IPS DF 19.7 (cell line): ENCODE measurements at regions not wholly inside any gene's neighbourhood (a gene's known extent, or its start where the extent isn't known, plus 50 kb on each side); places are given as distances from the start of the nearest gene placed in this dataset.
A peak's percentile ranks its signal among the peaks of the same experiment; 100 is the strongest.
"Not testable (repeated sequence)": the region's sequence is repeated elsewhere in the genome, so short reads cannot be mapped to it uniquely, and the experiment has no call there.

Experiments used
- DNase-seq: peaks from one replicate; pipeline ENCODE4 v3.0.0-alpha.2; 2013; ENCODE audit warnings: low read depth, low spot score

DNA sequence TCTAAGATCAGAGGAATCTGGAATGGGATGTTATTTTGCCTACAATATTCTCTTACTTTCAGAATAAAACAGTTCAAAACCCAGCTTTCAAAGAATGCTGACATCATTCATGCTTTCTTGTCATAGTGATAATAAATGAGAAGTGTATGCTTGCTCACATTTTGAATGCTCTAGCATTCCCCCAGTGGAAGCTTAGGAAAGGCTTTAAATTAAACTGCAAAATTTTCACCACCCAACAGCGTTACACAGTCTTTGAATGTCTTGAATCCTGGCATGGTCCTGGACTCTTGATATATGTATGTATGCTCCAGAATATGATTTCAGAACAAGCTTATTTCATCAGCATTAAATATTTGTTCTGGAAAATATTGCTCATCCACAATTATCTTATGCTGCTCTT, 964.3 kb upstream of the NUDT12 start:
- no peak for DNase-seq

DNA sequence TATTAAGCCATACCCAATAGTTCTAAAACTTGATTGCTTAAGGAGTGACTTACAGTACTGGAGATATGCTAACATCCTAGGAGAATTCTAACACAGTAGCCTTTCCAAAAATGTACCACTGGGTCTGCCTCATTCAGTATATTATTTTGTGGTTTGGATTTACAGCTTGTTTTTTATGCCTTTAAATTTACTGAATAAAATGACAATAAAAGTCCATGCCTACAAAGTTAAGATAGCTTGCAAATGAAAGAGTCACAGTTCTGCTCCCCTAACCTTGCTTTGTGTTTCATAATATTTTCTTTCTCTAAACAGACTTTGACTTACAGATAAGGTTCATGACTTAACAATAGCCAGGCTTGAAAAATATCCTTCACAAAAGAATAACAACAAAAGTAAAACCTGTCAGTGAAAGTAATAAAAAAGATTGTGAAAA, 951.1 kb upstream of the NUDT12 start:
- no peak for DNase-seq

DNA sequence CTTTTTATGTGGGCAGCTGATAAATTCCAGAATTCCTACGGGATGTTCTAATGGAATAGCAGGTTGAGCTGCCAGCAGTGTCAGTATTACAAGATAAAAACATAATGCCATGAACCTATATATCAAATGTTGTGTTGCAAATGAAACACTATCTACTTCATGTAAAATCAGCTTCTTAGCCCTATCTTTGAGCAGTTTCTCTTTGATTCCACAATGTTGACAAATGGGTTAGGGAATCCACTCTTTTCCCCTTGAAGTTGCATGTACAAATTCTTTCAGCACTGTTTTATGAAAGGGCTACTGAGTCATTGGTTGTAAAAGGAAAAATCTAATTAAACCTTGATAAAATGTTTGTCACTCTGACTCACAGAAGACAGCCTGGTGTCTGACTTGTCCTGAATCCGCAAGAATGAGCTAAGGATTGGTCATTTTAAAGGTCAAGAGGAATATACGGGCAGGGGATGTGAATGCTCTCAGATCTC, 950.6 kb upstream of the NUDT12 start:
- no peak for DNase-seq

DNA sequence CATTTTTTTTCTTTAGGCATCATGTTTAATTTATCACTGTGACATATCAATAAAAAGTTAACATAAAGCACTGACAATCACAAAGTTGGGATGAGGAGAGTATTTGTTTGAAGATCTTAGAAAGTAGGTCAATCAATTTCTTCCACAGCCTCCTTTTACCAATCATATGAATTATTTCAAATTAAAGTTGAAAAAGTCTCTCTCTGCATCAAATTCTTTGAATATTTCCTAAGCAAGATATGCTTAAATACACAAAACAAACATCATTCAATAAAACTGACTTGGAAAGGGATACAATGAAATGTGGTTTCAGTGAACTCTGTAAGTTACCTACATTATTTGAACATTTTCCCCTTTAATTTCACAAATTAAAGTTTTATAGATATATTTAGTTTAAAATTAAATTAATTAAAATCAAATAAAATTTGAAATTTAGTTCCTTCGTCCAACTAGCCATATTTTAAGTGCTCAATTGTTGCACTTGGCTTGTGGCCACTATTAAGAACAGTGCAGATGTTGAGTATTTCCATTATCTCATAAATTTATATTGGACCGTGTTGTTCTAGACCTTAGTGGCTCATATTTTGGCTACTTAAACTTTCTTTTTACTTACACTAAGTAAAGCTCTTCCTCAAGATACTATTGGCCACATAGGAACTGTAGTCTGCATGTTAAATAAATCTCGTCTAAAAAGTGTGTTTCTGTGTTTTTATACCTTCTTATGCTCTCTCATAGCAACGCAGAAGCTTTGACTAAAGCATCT, 949.7 kb upstream of the NUDT12 start:
- no peak for DNase-seq

DNA sequence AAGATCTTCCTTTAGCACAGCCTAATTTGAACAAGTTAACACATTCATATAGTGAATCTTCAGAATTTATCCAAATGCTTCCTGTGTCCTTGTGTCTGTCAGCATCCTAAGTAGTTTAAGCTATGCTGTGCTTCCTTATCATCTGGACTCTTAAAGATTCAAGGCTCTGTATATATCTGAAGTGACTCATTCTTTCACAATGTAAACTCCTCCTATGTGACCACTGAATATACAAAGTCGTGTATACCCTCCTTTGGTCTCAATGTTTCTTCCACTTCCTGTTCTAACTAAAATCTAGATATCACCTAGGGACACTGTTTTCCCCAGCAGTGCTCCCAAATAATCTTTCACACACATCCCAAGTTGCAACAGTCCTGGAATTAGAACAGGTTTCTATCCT, 935.7 kb upstream of the NUDT12 start:
- no peak for DNase-seq

DNA sequence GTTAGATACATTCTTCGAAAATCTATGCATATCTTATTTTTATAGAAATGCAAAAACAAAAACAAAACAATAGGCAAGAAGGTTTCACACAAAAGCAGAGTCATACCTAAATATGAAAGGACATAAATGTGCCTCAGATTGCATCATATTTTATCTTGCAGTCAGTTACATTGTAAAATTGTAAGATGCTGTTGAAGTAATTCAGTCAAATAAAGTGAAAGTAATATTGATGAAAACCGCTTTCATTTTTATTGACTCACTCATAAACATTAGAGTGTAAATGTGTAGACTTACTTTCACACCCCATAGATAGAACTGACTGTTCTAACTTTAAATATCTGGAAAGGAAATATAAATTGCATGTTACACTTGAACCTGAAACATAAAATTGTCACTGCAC, 931.5 kb upstream of the NUDT12 start:
- no peak for DNase-seq

DNA sequence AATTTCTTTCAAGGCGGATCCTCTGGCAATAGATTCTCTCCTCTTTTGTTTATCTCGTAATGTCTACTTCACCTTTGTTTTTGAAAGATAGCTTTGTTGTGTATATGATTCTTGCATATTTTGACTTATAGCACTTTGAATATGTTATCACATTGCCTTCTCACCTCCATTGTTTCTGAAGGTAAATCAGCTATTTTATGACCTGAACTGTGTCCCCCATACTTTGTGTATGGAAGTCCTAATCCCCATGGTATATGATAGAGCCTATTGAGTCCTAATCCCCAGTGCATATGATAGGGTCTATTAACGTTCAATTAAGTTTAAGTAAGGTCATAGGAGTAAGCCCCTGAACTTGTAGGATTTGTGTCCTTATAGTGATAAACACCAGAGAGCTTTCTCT, 910.2 kb upstream of the NUDT12 start:
- DNase-seq, result no peak

DNA sequence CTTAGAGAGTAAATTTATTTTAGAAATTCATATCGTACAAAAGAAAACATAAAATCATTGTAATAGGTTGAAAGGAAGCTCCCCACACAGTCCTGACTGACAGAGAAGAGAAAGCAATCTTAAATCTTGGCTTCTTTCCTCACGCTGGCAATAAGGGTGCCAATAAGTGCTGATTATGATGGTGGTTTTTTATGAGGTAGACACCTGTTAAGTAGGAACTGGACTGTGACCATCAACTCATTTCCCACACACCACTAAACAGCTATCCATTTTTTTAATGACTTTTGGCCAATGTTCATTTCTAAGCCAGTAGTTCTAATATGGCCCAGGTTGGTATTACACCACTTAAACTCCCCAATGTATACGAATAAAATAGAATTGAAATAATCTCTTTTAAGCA, 893.5 kb upstream of the NUDT12 start:
- no peak for DNase-seq

DNA sequence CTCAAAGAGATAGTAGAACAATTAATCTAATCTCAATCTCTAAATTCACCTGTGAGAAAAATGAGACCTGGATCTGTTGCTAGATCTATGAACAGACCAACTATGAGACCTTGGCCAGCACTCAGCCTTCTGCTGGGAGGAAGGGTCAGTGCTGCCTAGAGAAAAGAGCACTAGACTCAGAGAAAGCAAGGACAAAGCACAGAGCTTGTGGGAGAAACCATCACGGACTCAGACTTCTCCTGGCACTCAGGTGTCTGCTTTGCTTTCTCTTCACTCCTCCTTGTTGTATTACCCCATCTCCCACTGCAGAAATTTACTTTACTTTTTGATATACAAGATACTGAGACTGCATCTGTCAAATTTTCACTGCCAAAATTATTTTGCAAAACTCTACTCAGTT, 890.0 kb upstream of the NUDT12 start:
- no peak for DNase-seq

DNA sequence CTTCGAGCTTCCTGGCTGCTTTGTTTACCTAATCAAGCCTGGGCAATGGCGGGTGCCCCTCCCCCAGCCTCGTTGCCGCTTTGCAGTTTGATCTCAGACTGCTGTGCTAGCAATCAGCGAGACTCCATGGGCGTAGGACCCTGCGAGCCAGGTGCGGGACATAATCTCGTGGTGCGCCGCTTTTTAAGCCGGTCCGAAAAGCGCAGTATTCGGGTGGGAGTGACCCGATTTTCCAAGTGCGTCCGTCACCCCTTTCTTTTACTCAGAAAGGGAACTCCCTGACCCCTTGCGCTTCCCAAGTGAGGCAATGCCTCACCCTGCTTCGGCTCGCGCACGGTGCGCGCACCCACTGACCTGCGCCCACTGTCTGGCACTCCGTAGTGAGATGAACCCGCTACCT, 889.3 kb upstream of the NUDT12 start:
- DNase-seq, result not testable (repeated sequence)

DNA sequence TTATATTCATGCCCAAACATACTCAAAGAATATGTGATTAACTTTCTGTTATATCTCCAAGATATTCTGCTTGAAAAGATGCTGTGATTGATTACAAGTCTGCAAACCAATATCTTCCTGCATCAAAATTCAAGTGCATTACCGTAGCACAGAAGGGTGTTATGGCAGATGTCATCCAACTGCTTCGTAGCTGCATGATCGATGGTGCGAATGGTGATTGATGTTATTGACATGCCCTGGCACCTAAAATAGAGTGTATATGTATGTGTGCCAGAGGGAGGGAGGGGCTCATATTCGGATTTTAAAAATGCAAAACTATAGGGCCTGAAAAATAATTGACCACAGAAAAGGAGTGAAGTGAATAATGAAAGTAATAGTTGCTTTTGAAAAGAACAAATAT, 882.1 kb upstream of the NUDT12 start:
- DNase-seq, result no peak

DNA sequence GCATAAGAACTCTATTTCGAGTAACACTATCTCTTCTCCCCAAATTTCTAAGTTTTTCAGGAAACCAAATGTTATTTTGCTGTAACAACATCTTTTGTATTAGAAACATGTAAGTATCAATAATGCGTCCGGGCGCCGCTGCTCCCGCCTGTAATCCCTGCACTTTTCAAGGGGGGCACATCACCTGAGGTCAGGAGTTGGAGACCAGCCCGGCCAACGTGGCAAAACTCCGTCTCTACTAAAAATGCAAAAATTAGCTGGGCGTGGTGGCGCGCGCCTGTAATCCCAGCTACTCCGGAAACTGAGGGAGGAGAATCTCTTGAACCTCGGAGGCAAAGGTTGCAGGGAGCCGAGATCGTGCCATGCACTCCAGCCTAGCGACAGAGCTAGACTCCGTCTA, 881.1 kb upstream of the NUDT12 start:
- DNase-seq, result no peak

DNA sequence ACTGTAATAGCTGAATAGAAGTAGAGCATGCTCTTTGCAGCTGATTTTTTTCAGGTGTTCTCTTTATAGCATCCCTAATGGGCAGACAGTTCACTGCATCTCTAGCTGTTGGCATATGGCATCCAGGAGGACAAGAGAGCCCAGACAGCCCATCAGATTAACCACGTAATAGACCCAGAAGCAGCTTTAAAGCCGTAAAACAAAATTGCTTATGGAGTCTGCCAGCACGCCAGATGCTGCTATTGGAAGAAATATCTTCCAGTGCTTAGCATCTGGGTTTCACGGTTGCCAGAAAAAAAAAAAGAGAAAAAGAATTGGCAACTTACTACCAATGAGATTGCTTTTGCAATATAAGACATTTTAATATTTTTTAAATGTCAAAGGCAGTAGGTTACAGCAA, 869.4 kb upstream of the NUDT12 start:
- DNase-seq, result no peak

DNA sequence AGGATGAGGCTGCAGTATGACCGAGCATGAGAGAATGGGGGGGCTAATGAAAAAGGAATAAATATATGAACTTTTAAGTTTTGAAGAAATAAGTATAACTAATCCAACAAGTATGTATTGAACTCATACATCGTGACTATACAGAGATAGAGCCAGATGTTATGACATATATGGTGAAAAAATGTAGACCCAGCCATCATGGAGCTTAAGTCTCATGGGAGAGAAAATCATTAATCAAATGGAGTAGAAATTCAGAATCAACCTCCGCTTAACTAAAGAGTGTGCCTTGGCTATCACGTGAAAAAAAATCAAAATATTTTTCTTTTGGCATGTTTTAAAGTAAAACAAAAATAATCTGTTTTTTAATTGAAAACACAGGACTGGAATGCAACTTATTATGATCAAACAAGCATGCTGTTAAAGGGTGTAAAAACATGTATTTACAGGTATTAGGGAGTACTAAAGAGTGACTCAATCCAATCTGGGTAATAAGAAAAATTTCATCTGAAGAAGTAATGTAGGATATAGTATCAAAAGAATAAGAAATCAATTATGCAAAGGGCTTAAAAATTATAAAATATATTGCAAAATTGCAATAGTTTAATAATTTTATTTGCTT, 868.5 kb upstream of the NUDT12 start:
- no peak for DNase-seq

DNA sequence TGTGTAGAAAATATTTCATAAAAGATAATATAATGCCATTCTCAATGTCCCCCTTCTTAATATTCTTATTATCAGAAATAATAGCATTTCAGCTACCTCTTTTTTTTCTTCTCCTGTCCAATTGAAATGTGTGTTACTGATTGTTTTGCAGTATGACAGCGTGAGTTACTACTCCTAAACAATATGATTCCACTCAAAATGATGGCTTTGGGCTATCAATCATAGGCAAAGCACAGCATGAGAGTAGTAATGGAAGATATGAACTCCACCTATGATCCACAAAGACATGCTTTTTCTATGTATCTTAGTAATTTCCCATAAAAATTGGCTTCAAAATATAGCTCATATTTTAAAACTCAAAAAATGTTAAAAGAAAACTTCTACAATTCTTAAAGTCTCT, 867.3 kb upstream of the NUDT12 start:
- no peak for DNase-seq

DNA sequence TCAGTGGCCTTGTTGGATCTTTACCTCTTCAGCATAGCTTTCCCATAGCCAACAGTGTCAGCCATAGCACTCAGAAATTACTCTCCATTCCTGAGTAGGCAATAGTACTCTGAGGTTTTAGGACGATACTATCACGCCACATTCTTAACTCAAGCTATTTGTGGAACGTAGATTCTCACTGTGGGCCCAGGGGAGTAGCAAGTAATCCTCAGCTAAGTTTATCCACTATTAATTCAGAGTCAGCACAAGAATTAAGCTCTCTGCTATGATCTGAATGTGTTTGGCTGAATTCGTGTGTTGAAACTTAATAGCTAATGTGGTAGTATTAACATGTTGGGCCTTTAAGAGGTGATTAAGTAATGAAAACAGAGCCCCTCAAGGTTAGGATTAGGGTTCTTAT, 858.8 kb upstream of the NUDT12 start:
- DNase-seq, result no peak

DNA sequence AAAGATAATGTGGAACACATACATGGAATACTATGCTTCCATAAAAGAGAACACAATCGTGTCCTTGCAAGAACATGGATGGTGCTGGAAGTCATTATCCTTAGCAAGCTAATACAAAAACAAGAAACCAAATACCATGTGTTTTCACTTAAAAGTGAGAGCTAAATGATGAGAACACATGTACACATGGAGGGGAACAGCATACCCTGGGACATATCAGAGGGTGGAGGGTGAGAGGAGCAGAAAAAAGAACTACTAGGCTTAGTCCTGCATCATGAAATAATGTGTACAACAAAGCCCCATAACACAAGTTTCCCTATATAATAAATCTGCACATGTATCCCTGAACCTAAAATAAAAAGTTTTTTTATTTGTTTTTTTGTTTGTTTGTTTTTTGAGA, 855.5 kb upstream of the NUDT12 start:
- no peak for DNase-seq

DNA sequence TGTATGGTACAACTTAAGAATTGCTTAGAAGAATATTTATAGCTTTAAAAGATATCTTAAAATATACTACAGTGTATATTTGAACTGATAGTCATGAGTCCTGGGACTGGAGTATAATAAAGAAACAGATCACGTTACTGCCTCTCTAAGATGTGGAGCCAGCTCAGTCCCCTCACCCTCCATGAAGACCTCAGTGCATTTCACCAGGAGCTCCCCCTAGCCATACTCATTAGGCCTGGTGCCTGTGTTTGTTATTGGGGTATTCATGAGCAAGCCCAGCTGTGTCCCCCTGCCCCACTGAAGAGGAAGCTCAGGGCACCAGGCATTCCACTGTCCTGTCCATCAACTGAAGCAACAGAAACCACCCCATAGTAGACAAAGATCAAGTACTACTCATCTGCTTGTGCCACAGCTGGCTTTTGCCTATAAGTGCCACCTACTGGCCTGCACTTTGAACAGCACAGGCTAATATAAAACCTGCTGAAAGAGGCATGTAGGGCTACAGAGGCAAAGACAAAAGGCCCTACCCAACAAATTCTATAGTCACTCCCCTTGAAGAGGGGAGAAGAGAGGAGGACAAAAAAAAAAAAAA, 850.2 kb upstream of the NUDT12 start:
- peak; percentile 50 for DNase-seq

DNA sequence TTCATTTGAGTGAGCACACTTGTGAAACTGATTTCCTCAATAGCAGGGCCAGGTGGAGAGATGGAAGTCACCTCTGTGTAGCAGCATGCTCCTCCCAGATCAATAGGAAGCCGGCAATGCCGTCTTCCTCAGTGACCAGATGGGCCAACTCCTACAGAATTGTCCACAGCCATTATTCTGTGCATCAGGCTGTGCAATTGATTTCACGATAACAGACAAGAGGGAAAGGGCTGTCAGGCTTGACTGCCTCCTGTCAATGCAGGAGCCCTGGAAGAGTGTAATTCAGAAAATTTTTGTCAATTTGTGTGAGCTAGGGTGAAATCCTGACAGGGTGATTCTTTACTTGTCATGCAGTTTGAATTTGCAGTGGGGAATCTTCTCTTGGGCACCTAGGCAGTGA, 838.4 kb upstream of the NUDT12 start:
- no peak for DNase-seq

DNA sequence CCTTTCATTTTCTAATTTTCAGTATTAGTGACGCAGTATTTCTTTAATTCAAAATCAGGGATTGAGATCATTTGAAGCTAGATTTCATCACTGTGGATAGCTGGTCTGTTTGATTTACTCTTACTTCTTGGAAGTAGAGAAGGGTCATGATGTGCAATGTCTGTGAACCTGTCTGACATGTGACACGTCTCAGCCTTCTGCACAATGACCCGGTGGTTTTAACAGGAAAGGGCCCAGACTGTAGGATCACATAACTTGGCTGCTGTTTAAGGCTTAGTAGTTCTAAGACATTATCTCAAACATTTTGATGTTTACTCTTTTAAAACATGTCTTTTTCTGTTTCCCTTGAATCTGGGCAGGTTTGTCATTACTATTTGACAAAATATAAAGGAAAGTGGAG, 823.3 kb upstream of the NUDT12 start:
- DNase-seq, result no peak

DNA sequence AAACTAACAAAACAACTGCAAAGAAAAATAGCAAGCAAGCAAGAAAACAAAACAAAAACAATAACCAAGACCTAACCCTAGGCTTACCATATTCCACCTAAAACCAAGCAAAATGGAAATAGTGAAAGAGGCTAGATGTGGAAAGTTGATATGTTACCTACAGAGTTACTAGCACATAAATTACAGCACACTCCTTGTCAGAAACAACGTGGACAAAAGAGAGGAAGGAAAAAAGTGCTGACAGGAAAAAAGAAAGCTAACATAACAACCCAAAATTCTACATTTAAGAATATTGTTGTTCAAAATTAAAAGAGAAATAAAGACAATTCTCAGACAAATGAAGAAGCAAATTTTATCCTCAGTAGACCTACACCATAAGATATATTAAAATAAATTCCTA, 812.8 kb upstream of the NUDT12 start:
- DNase-seq, result no peak

DNA sequence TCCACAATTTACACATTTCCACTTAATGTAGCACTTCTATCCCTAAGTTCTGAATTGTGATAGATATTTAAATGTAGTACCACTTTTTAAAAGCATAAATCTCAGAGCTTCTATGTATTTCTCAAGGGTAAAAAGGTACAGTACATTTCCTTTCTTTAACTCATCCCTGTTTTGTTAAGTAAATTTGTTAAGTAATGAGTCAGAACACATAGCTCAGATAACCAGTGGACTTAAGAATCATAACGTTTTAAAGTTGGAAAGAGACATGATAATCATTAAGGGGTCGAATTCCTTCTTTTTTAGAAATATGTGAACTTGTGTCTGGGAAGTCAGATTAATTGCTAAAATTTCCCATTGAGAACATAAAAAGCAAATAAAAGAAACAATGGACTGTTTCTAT, 810.2 kb upstream of the NUDT12 start:
- DNase-seq, result no peak

DNA sequence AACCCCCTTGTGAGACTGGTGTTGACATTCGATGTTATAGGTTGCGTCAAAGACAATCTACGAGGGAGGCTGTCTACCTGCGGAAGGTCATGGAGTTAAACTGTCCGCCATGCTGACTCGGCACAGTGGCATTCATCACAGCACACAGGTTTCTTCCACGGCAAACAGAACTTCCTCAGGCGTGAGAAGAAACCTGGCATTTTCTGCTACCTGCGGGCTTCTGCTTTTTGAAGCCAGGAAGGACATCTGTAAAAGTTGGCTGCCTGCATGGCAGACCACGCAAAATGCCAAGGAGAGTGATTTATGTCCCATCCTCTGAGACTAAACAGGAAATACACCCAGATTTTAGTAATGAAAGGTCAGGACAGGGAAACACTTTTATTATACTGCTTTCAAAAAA, 809.8 kb upstream of the NUDT12 start:
- DNase-seq, result no peak
